GM06990 (cell line): ENCODE measurements at regions not wholly inside any gene's neighbourhood (a gene's known extent, or its start where the extent isn't known, plus 50 kb on each side); places are given as distances from the start of the nearest gene placed in this dataset.

Experiments used
- DNase-seq: peaks from one replicate; pipeline ENCODE4 v3.0.0-alpha.2; 2011; ENCODE audit not compliant: insufficient read length; ENCODE audit errors: extremely low read depth
- H3K27me3 ChIP-seq: replicated peaks from 2 replicates; pipeline ENCODE4 v1.6.0; 2011; ENCODE audit warnings: low read length; ENCODE audit not compliant: control insufficient read depth, insufficient read depth
- H3K36me3 ChIP-seq: 2 replicates; pipeline ENCODE4 v1.5.1; 2011; ENCODE audit warnings: low read length; ENCODE audit not compliant: control insufficient read depth, insufficient read depth
- H3K4me3 ChIP-seq: replicated peaks from 2 replicates; pipeline ENCODE4 v1.5.1; 2011; ENCODE audit warnings: low read depth, mild to moderate bottlenecking, control low read depth, low read length
- CTCF ChIP-seq: IDR thresholded peaks from 2 replicates; pipeline ENCODE4 v1.5.1; 2011; ENCODE audit warnings: low read length, control low read depth, mild to moderate bottlenecking, inconsistent platforms; ENCODE audit not compliant: insufficient read depth, poor library complexity, severe bottlenecking

DNA sequence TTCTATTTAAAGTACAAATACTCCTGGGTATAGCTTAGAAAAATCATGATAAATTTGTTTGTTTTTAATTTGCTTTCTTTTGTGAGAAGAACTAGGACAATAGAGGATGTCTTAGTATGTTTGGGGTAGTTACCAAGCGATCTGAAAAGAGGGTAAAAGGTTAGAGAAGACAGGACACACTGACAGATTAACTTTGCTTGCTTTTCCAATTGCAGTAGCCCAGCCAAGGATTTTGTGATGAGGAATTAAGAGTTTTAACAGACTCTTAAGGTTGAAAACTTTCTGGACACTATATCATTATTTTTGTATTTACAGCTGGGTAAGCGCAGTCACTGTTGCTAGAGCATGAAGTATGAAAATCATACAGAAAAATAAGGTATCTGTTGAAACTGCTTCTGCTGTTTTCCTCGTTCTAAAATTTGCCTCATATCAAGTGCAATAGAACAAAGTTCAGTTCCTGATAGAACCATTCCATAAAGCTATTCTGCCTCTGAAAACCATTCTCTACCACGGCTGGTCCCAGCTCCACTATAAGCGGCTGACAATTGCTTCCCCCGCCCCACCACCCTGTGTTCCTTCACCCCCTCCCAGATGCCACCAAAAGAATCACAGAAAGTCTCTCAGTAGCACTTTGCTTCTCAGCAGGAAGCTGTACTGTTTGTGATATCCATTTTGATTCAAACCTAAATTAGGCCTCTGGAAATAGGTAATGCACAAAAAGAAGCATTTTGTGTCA is 413.4 kb downstream of the BCAT1 start:
- Histone ChIP-seq H3K36me3 (no peaks in the 10 kb centered on the region), H3K27me3 (no peaks in the 10 kb centered on the region)

DNA sequence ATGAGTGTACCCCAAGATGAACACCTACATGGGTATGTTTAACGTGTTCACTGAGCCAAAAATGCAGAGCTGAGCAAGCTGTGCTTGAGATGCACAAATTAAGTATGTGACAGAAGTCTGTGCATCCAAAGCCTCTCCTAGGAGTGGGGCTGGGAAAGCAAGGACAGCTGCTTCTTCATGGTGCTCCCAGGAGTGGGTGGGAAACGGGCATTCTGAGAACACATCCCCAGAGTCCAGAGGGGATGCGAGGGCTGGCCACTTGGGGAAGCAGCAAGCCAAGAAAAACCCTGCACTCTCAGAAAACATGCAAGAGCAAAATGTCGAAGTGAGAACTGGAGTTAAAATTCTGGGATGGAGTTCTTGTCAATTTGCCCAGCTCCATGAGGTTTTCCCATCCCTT is 414.3 kb downstream of the BCAT1 start:
- H3K36me3 ChIP-seq: no peaks in the 10 kb centered on the region
- no peaks in the 10 kb centered on the region for H3K27me3 ChIP-seq
- no peak for TF ChIP-seq CTCF
- DNase-seq: no peak
- no peak overlapping the region for H3K4me3 ChIP-seq

More for the DNA sequence above, 413.4 kb downstream of the BCAT1 start:
- no peak for TF ChIP-seq CTCF
- no peak overlapping the region for H3K4me3 ChIP-seq
- DNase-seq: no peak

- no peak for DNase-seq
Observed at GRCh38 chr12:24533716-24534352, 415.1 kb downstream of the BCAT1 start.

GRCh38 chr12:24530689-24531088 is 418.2 kb downstream of the BCAT1 start:
- Histone ChIP-seq H3K36me3 (no peaks in the 10 kb centered on the region), H3K4me3 (no peak overlapping the region), H3K27me3 (no peaks in the 10 kb centered on the region)
- no peak for TF ChIP-seq CTCF
- no peak for DNase-seq

More at GRCh38 chr12:24533716-24534352, 415.1 kb downstream of the BCAT1 start:
- Histone ChIP-seq H3K36me3 (no peaks in the 10 kb centered on the region), H3K4me3 (no peak overlapping the region), H3K27me3 (no peaks in the 10 kb centered on the region)
- no peak for TF ChIP-seq CTCF

- TF ChIP-seq CTCF: no peak
- no peak for DNase-seq
- no peak overlapping the region for H3K4me3 ChIP-seq
- no peaks in the 10 kb centered on the region for H3K36me3 ChIP-seq
- H3K27me3 ChIP-seq: no peaks in the 10 kb centered on the region
Observed at GRCh38 chr12:24527102-24527501, 421.8 kb downstream of the BCAT1 start.
